ENCODE measurements at regions not wholly inside any gene's neighbourhood (a gene's known extent, or its start where the extent isn't known, plus 50 kb on each side); places are given as distances from the start of the nearest gene placed in this dataset.
"Not testable (repeated sequence)": the region's sequence is repeated elsewhere in the genome, so short reads cannot be mapped to it uniquely, and the experiment has no call there.

GRCh38 chr7:42650701-42651100, 261.2 kb downstream of the C7orf25 start:
- TF ChIP-seq, protein P1, sequence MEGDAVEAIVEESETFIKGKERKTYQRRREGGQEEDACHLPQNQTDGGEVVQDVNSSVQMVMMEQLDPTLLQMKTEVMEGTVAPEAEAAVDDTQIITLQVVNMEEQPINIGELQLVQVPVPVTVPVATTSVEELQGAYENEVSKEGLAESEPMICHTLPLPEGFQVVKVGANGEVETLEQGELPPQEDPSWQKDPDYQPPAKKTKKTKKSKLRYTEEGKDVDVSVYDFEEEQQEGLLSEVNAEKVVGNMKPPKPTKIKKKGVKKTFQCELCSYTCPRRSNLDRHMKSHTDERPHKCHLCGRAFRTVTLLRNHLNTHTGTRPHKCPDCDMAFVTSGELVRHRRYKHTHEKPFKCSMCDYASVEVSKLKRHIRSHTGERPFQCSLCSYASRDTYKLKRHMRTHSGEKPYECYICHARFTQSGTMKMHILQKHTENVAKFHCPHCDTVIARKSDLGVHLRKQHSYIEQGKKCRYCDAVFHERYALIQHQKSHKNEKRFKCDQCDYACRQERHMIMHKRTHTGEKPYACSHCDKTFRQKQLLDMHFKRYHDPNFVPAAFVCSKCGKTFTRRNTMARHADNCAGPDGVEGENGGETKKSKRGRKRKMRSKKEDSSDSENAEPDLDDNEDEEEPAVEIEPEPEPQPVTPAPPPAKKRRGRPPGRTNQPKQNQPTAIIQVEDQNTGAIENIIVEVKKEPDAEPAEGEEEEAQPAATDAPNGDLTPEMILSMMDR (IDR thresholded peaks at IDR 0.05; ENCODE audit: insufficient read depth, low read depth, low read length) = no peak
- no peak overlapping the region for H3K4me3 ChIP-seq (ENCODE audit: low read depth, low read length)
- DNase-seq (ENCODE audit: low read depth) = no peak

- TF ChIP-seq, protein P1 (IDR thresholded peaks at IDR 0.05; ENCODE audit: insufficient read depth, low read depth, low read length) = no peak
- DNase-seq (ENCODE audit: low read depth) = no peak
- no peak overlapping the region for H3K4me3 ChIP-seq (ENCODE audit: low read depth, low read length)
Measured at GRCh38 chr7:42650171-42650570, 261.7 kb downstream of the C7orf25 start.

DNA sequence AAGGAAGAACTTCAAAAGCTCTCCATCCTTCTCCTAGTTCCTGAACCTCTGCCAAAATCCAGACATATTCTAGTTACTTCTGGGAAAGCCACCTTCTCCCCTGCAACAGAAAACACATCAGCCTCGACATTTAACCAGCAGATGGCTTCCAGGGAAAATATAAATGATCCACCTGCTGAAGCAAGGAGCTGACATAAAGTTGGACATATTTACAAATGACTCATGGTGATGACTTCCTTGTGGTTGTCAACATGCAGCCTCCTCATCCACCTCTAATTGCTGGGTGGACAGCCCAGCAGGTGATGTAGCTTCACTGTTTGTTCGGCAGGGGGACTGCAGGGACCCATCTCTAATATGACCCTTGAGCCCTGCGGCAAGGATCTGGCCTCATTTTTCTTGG, 266.0 kb downstream of the C7orf25 start:
- DNase-seq (ENCODE audit: low read depth) = no peak
- TF ChIP-seq, protein P1 (IDR thresholded peaks at IDR 0.05; ENCODE audit: insufficient read depth, low read depth, low read length) = no peak
- no peak overlapping the region for H3K4me3 ChIP-seq (ENCODE audit: low read depth, low read length)

- TF ChIP-seq, protein P1 (IDR thresholded peaks at IDR 0.05; ENCODE audit: insufficient read depth, low read depth, low read length) = no peak
- H3K4me3 ChIP-seq (ENCODE audit: low read depth, low read length) = no peak overlapping the region
- no peak for DNase-seq (ENCODE audit: low read depth)
Measured at GRCh38 chr7:42642699-42643098, 269.2 kb downstream of the C7orf25 start.

DNA sequence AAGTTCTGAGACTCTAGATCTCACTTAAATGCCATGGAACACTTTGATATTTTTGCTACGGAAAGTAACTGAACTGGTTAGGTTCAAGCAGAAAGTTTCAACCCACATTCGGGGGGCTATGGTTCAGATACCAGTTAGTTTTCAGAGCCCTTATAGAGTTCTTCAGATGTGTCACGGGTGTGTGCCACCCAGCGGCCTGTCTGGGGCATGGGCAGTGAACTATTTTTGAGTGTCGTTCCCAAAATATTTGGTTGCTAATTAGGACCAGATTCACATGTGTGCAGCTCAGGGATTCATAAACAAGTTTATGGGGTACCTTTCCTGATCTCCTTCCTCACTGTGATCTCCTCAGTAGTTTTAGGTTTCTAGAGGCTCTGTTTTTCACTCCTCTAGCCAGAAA, 271.9 kb downstream of the C7orf25 start:
- TF ChIP-seq, protein P1 (IDR thresholded peaks at IDR 0.05; ENCODE audit: insufficient read depth, low read depth, low read length) = peak; percentile 30
- DNase-seq (ENCODE audit: low read depth) = no peak
- H3K4me3 ChIP-seq (ENCODE audit: low read depth, low read length) = no peak overlapping the region

- not testable (repeated sequence) for DNase-seq (ENCODE audit: low read depth); H3K4me3 ChIP-seq (ENCODE audit: low read depth, low read length)
Measured at GRCh38 chr7:42636380-42636779, 275.5 kb downstream of the C7orf25 start.

- TF ChIP-seq, protein P1 (IDR thresholded peaks at IDR 0.05; ENCODE audit: insufficient read depth, low read depth, low read length) = no peak
- no peak for DNase-seq (ENCODE audit: low read depth)
- no peak overlapping the region for H3K4me3 ChIP-seq (ENCODE audit: low read depth, low read length)
Measured at GRCh38 chr7:42628054-42628453, 283.8 kb downstream of the C7orf25 start.

All from fibroblast of villous mesenchyme (primary cell).